Large intestine (tissue), 3 donors: ENCODE measurements at regions not wholly inside any gene's neighbourhood (a gene's known extent, or its start where the extent isn't known, plus 50 kb on each side); places are given as distances from the start of the nearest gene placed in this dataset.
A peak's percentile ranks its signal among the peaks of the same experiment; 100 is the strongest.
"Not testable (repeated sequence)": the region's sequence is repeated elsewhere in the genome, so short reads cannot be mapped to it uniquely, and the experiment has no call there.

Source experiments
- DNase-seq, 2 donors: peaks; one replicate each; pipeline versions ENCODE4 v3.0.0 to v3.0.0-alpha.2; 2013
- H3K27ac ChIP-seq: one replicate; pipeline ENCODE4 v1.5.1; 2013; ENCODE audit warnings: low read length
- H3K27me3 ChIP-seq: 2 replicates; pipeline ENCODE4 v1.6.1; 2013; ENCODE audit warnings: low read length; ENCODE audit not compliant: control insufficient read depth, insufficient read depth
- H3K36me3 ChIP-seq: 2 replicates; pipeline ENCODE4 v1.6.1; 2013; ENCODE audit warnings: low read length; ENCODE audit not compliant: control insufficient read depth, insufficient read depth
- H3K4me1 ChIP-seq: one replicate; pipeline ENCODE4 v1.6.1; 2013; ENCODE audit warnings: low read length; ENCODE audit not compliant: control insufficient read depth, insufficient read depth
- H3K4me3 ChIP-seq: one replicate; pipeline ENCODE4 v1.5.1; 2013; ENCODE audit warnings: low read length
- H3K9me3 ChIP-seq: one replicate; pipeline ENCODE4 v1.6.1; 2013; ENCODE audit warnings: mild to moderate bottlenecking, low read depth, low read length, moderate library complexity; ENCODE audit not compliant: control insufficient read depth
- WGBS: methylation state at CpG from one replicate; pipeline ENCODE4 v1.1.5; 2013; ENCODE audit warnings: low lambda C conversion rate; ENCODE audit not compliant: insufficient coverage; 5-methylcytosine and 5-hydroxymethylcytosine counted together

GRCh38 chr14:71250791-71251190, 343.5 kb downstream of the PCNX1 start:
- DNase-seq, result no peak
- Histone ChIP-seq H3K4me1 (no peaks in the 10 kb centered on the region), H3K9me3 (peaks cover 3% of the 10 kb centered on the region), H3K27ac (no peak overlapping the region), H3K36me3 (no peaks in the 10 kb centered on the region), H3K27me3 (no peaks in the 10 kb centered on the region), H3K4me3 (no peak overlapping the region)

- H3K27me3 ChIP-seq, DNase-seq, H3K27ac ChIP-seq, H3K4me3 ChIP-seq, H3K4me1 ChIP-seq, H3K9me3 ChIP-seq, H3K36me3 ChIP-seq: not testable (repeated sequence)
- WGBS, result no CpG with 5 or more reads among the region's 53 CpGs
Measured at GRCh38 chr14:71254091-71254719, 346.9 kb downstream of the PCNX1 start.

DNA sequence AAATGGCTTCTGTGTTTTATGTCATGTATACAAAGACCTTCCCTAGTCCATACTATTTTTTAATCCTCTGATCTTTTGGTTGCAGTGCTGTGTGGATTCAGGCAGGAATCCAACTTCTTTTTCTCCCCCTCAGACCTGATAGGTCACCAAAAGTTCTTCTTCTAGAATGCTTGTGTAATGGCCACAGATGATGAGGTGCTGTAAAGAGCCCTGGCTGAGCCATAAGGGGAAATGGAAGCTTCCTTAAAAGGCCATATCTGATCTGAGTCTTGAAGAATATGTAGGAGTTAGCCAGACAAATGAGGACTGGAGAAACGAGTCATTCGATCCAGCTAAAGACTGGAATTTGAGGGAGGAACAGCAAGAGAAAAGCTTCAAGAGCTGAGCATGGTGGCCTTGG, 353.9 kb downstream of the PCNX1 start:
- Histone ChIP-seq H3K4me1 (no peaks in the 10 kb centered on the region), H3K27me3 (no peaks in the 10 kb centered on the region), H3K9me3 (peaks cover 2% of the 10 kb centered on the region), H3K27ac (no peak overlapping the region), H3K4me3 (no peak overlapping the region), H3K36me3 (no peaks in the 10 kb centered on the region)
- WGBS, result 80% methylated on average over 2 of the region's 2 CpGs
- DNase-seq, result no peak

DNA sequence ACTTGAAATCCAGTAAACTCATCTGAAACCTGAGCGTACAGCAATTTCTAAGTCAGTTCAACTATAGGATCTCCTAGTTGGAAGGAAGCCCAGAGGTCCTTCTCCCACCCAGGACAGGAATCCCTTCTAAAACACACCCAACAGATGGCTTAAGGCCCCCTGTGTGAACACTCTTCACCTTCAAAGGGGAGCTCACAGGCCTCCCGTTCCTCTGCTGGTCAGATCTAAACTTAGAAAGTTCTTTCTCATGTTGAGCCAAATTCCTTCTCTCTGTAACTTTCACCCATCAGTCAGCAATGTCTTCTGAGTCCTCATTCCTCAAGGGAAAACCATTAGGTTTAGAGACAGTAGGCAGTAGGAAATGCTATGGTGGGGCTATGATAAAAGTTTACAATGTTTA, 355.2 kb downstream of the PCNX1 start:
- Histone ChIP-seq H3K27ac (no peak overlapping the region), H3K9me3 (peaks cover 2% of the 10 kb centered on the region), H3K4me1 (no peaks in the 10 kb centered on the region), H3K36me3 (no peaks in the 10 kb centered on the region), H3K27me3 (no peaks in the 10 kb centered on the region), H3K4me3 (no peak overlapping the region)
- no peak for DNase-seq
- 100% methylated on average over 1 of the region's 2 CpGs for WGBS

- no peaks in the 10 kb centered on the region for H3K27me3 ChIP-seq
- WGBS, result no CpG with 5 or more reads among the region's 2 CpGs
- no peaks in the 10 kb centered on the region for H3K36me3 ChIP-seq
- no peak overlapping the region for H3K27ac ChIP-seq
- H3K9me3 ChIP-seq, result peaks cover 2% of the 10 kb centered on the region
- H3K4me1 ChIP-seq, result no peaks in the 10 kb centered on the region
- H3K4me3 ChIP-seq, result no peak overlapping the region
- no peak for DNase-seq
Measured at GRCh38 chr14:71264260-71264659, 357.0 kb downstream of the PCNX1 start.

DNA sequence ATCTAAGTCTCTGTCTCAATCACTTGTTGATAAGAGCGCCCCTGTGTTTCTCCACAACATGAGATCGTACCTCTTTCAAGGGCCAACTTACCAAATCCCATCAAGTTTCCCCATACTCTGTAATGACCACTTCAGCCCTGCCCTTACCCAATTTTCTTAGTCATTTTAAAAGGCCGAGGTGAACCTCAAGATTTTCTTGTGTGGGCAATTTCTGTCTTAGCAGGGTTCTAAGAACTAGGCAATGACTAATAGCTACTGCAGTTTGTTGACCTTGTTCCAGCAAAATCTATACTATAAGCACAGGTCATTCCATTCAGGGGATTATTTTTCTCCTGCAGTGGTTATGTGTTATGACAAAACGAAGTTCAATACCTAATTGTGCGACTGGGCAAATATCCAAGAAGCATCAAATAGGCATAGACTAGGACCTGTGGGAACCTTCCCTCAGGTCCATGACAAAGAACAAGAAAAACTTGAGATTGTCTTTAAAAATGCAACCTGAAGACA, 359.8 kb downstream of the PCNX1 start:
- Histone ChIP-seq H3K4me1 (no peaks in the 10 kb centered on the region), H3K27me3 (no peaks in the 10 kb centered on the region), H3K9me3 (no peaks in the 10 kb centered on the region), H3K27ac (no peak overlapping the region), H3K4me3 (no peak overlapping the region), H3K36me3 (no peaks in the 10 kb centered on the region)
- WGBS, result no CpG with 5 or more reads among the region's 5 CpGs
- peak in 1 of 2 donors; percentile 17 for DNase-seq

DNA sequence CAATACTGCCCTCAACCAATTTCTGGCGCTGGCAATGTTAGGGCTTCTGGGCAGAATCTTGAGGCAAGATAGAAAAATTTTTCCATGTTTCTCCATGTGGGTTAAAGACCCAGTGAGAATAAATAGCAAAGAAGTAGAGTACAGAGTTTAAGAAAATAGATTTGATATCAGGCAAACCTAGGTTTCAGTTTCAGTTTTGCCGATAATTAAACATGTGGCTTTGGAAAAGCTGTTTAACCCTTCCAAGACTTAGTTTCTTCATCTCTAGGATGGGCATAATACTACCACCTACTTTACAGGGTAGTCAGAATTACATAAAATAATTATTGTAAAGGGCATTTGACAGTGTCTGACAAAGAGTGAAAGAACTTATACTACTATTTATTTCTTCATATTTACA, 360.4 kb downstream of the PCNX1 start:
- Histone ChIP-seq H3K27me3 (no peaks in the 10 kb centered on the region), H3K4me3 (no peak overlapping the region), H3K27ac (no peak overlapping the region), H3K4me1 (no peaks in the 10 kb centered on the region), H3K36me3 (no peaks in the 10 kb centered on the region), H3K9me3 (no peaks in the 10 kb centered on the region)
- WGBS, result 0% methylated on average over 1 of the region's 2 CpGs
- peak in 1 of 2 donors; percentile 44 for DNase-seq

DNA sequence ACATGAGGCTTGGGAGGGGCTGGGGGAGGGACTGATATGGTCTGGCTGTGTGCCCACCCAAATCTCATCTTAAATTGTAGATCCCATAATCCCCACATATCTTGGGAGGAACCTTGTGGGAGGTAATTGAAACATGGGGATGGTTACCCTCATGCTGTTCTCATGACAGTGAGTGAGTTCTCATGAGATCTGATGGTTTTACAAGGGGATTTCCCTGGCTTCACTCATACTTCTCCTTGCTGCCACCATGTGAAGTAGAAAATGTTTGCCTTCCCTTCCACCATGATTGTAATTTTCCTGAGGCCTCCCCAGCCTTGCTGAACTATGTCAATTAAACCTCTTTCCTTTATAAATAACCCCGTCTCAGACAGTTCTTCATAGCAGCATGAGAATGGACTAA, 362.9 kb downstream of the PCNX1 start:
- Histone ChIP-seq H3K36me3 (no peaks in the 10 kb centered on the region), H3K4me3 (no peak overlapping the region), H3K4me1 (no peaks in the 10 kb centered on the region), H3K27me3 (no peaks in the 10 kb centered on the region), H3K9me3 (no peaks in the 10 kb centered on the region), H3K27ac (no peak overlapping the region)
- DNase-seq, result no peak
- 100% methylated on average over 1 of the region's 1 CpG for WGBS

DNA sequence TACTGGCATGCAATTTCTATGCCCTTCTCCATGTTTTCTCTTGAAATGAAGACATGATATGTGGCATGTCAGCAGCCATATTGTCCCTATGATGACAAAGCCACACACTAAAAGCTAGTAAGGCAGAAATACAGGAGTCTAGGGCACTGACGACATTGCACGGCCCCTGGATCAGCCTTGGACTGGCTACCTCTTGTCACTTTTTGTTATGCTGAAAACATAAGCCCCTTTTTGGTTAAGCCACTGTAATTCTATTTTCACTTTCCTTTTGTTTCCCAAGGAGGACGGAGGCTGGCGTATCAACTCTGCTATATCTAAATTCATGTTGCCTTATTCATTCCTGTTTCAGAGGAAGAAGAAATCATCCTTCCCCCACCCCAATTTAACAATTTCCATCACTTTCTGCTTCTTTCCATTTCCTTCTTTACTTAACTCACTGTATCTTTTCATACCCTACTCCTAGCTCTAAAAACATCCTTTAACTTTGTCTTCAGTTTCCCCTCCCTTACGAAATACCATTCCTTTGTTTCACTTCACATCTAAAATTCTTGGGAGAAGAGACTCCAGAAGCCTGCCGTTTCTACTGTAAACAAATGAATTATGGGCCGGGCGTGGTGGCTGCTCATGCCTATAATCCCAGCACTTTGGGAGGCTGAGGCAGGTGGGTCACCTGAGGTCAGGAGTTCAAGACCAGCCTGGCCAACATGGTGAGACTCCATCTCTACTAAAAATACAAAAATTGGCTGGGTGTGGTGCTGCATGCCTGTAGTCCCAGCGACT, 364.1 kb downstream of the PCNX1 start:
- no peak for DNase-seq
- WGBS, result 100% methylated on average over 3 of the region's 9 CpGs

DNA sequence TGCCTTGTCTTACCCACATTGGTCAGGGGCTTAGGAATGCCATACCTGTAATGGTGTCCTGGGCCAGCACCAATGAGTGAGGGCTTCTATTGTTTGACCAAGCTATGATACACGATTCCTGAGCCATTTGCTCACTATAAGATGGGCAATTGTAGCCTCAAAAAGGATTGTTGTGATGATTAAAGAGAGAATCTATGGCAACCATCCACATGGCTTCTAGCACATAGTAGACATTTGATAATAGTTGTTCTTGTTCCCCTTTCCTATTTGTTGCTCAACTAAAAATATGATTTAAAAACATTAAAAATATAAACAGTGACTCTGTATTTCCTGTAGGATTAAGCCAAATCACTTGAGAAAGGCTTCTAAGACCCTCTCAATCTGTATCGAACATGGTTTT, 366.1 kb downstream of the PCNX1 start:
- no peaks in the 10 kb centered on the region for H3K36me3 ChIP-seq
- no peak overlapping the region for H3K27ac ChIP-seq
- H3K4me1 ChIP-seq, result no peaks in the 10 kb centered on the region
- H3K9me3 ChIP-seq, result no peaks in the 10 kb centered on the region
- WGBS, result no CpG with 5 or more reads among the region's 2 CpGs
- no peak for DNase-seq
- no peaks in the 10 kb centered on the region for H3K27me3 ChIP-seq
- no peak overlapping the region for H3K4me3 ChIP-seq

More for the DNA sequence above, 364.1 kb downstream of the PCNX1 start:
- H3K27ac ChIP-seq, result no peak overlapping the region
- H3K36me3 ChIP-seq, result no peaks in the 10 kb centered on the region
- H3K4me3 ChIP-seq, result no peak overlapping the region
- no peaks in the 10 kb centered on the region for H3K27me3 ChIP-seq
- no peaks in the 10 kb centered on the region for H3K9me3 ChIP-seq
- H3K4me1 ChIP-seq, result no peaks in the 10 kb centered on the region

DNA sequence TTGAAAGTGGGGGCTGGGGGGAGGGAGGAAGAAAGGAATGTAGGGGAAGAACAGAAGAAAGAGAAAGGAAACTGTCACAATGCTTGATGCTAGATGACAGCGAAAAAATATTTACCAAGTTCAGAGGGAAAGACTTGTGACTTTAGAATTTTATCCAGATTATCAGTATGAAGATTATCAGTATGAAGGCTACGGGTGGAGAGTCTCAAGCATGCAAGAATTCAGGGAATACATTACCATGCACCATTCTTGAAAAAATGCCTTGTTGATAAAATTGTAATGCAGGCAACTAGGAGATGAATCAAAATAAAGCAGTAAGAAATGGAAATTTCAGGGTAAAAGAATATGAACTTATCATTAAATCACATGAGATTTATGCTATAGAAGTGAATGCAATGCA, 376.8 kb downstream of the PCNX1 start:
- WGBS, result 81% methylated on average over 2 of the region's 2 CpGs
- no peaks in the 10 kb centered on the region for H3K27me3 ChIP-seq

More for the DNA sequence above, 376.8 kb downstream of the PCNX1 start:
- no peak overlapping the region for H3K27ac ChIP-seq
- DNase-seq, result no peak
- H3K4me1 ChIP-seq, result no peaks in the 10 kb centered on the region
- no peaks in the 10 kb centered on the region for H3K36me3 ChIP-seq
- no peak overlapping the region for H3K4me3 ChIP-seq
- no peaks in the 10 kb centered on the region for H3K9me3 ChIP-seq
